Stimulated activated CD8-positive, alpha-beta memory T cell treated with anti-CD3 and anti-CD28 coated beads, Interleukin-15, amount 100 ng/mL, for 1 hour (primary cell): ENCODE measurements at regions not wholly inside any gene's neighbourhood (a gene's known extent, or its start where the extent isn't known, plus 50 kb on each side); places are given as distances from the start of the nearest gene placed in this dataset.
"Not testable (repeated sequence)": the region's sequence is repeated elsewhere in the genome, so short reads cannot be mapped to it uniquely, and the experiment has no call there.

Experiments used
- DNase-seq: peaks from one replicate; pipeline ENCODE4 v3.0.0-alpha.2; 2020; ENCODE audit warnings: low read depth

- DNase-seq, result not testable (repeated sequence)
Measured at GRCh38 chr18:45344680-45345079, 270.6 kb upstream of the SLC14A2 start.

DNA sequence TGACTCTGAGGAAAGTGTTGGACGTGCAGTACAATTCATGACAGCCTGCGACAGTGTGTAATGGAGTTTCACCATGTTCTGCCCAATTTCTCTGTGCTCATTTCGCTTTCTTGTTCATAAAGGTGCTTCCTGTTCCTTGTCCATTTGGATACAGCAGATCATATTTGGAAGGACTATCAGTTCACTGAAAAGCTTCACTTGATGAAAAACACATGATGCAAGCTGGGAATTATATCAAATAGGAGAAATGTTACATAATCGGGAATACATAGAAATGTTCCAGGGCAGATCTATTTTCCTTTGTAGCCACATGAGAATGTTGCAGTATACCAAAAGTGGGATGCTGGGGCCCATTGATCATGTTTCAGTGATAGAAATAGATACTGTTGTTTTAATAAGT lies 266.3 kb upstream of the SLC14A2 start:
- no peak for DNase-seq

DNA sequence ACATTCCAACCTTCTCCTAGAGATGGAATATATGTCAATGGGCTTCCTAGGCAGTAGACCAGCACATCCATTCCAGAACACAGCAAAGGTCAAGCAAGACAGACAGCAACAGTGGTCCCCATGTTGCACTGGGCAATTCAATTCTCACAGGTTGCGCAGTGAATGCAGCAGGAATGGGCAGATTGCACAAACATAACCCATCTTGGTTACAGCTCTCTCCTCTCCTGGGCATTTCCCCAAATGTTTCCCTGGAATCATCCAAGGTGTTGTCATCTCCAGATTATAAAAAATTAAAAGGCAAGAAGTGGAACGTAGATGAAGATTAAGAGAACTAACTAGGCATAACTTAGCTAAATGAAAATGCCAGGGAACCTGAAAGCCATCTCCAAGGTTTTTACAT lies 265.8 kb upstream of the SLC14A2 start:
- DNase-seq, result no peak

GRCh38 chr18:45350404-45351156 lies 264.7 kb upstream of the SLC14A2 start:
- no peak for DNase-seq

GRCh38 chr18:45352874-45353273 lies 262.4 kb upstream of the SLC14A2 start:
- DNase-seq, result no peak

- DNase-seq, result no peak
Measured at GRCh38 chr18:45353530-45353929, 261.7 kb upstream of the SLC14A2 start.

DNA sequence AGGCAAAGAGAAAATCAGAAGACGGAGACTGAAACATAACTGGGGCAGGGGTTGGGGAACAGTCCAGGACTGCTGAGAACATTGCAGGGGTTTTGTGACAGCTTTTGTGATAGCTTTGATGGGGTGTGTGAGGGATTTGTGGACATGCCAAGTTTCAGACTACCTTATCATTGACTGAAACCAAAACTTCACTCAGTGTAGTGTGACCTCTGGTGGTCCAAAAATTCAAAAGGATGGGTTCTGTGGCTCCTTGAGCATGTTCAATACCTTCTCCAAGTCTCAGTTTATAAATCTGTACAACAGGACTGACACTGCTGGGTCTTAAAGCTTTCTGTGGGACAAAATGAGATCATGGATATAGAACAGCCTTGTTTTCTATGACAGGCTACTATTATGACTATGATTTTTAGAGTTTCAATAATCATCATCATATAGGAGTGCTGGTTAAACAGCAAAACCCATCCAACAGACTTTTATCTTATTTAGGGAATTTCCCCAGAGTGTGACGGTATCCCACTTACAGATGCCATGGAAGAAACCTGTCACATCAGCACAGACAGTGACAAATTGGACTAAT lies 259.2 kb upstream of the SLC14A2 start:
- DNase-seq, result no peak

GRCh38 chr18:45357686-45358470 lies 257.4 kb upstream of the SLC14A2 start:
- DNase-seq, result no peak

GRCh38 chr18:45359275-45360009 lies 255.8 kb upstream of the SLC14A2 start:
- no peak for DNase-seq

GRCh38 chr18:45361125-45361851 lies 254.0 kb upstream of the SLC14A2 start:
- DNase-seq, result no peak

- DNase-seq, result no peak
Measured at GRCh38 chr18:45363196-45363595, 252.1 kb upstream of the SLC14A2 start.

- no peak for DNase-seq
Measured at GRCh38 chr18:45365835-45366234, 249.4 kb upstream of the SLC14A2 start.

- DNase-seq, result no peak
Measured at GRCh38 chr18:45370255-45371010, 244.8 kb upstream of the SLC14A2 start.

GRCh38 chr18:45373286-45373880 lies 241.9 kb upstream of the SLC14A2 start:
- DNase-seq, result no peak

- DNase-seq, result no peak
Measured at GRCh38 chr18:45374236-45374635, 241.0 kb upstream of the SLC14A2 start.

DNA sequence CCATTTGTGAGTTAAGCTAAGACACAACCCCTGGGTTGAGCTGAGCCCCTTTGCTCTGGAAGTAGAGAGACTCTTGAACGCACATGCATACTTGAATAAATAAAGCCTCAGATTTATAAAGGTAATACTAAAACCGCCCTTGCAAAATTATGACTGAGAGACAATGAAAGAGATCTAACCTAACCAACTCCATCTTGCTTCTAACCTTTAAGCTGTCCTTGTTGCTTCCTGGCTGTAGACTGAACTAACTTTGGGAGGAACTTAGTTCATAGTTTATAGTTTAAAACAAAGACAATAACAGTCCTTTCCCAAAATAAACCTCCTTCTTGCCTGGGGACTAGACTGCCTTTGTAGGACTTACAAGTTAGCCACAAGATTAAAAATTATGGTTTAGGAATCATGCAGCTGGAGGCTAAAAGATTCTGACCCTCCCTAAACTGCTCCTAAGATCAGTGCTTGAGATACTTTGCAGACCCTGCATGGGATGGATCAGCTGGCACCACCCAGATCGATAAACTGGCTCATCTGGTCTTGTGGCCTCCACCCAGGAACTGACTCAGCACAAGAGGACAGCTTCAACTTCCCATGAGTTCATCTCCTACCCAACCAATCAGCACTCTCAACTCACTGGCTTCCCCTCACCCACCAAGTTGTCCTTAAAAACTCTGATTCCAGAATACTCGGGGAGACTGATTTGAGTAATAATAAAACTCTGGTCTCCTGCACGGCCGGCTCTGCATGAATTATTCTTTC lies 240.2 kb upstream of the SLC14A2 start:
- DNase-seq, result no peak

DNA sequence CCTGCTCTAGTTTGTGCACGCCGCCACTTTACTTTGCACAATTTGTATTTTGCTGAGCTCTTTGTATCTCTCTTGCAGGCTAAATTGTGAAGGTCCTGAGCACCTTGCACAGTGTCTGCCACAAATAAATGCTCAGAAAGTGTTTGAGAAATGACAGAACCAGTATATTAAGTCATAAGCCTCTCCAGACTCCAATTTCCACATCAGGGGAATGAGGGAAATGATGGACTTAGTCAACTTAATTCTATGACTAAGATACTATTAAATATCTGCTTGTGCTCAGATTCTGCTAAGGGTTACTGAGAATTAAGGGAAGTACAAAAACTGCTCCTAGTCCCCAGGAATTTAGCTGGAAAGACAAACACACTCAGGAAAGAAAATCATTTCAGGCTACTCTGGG lies 239.1 kb upstream of the SLC14A2 start:
- no peak for DNase-seq

- no peak for DNase-seq
Measured at GRCh38 chr18:45378308-45378707, 237.0 kb upstream of the SLC14A2 start.

- no peak for DNase-seq
Measured at GRCh38 chr18:45378933-45379332, 236.3 kb upstream of the SLC14A2 start.

DNA sequence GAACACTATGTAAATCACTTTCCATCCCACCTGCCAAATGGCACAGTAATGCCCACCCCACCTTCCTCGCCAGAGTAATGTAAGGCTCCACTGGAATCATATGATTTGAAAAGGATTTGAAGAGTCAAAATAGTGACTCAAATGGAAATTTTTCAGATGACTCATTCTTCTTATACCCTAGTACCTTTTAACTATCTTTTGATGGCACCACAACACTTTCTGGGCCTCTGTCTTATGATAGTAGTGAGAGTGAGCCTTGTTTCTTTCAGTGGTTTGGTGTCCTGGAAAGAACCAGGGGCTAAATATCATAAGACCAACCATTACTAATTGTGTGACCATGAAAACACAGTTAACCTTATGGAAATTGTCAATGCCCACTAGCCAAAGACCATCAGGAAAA lies 235.4 kb upstream of the SLC14A2 start:
- DNase-seq, result no peak
